GM23248 (cell line): ENCODE measurements at regions not wholly inside any gene's neighbourhood (a gene's known extent, or its start where the extent isn't known, plus 50 kb on each side); places are given as distances from the start of the nearest gene placed in this dataset.

Experiments used
- DNase-seq: peaks from one replicate; pipeline ENCODE4 v3.0.0-alpha.2; 2015
- H2AFZ ChIP-seq: fragments of 200-600 bp; sonication (generic); 2 replicates; pipeline ENCODE4 v1.6.1; 2016; ENCODE audit warnings: antibody characterized with exemption
- H3F3A ChIP-seq: fragments of 200-600 bp; sonication (generic); 2 replicates; pipeline ENCODE4 v1.6.1; 2016; ENCODE audit warnings: mild to moderate bottlenecking, antibody characterized with exemption, mixed run types; ENCODE audit not compliant: insufficient read depth
- H3K27ac ChIP-seq: fragments of 200-600 bp; sonication (generic); 2 replicates; pipeline ENCODE4 v1.5.1; 2016; ENCODE audit warnings: mild to moderate bottlenecking
- H3K27me3 ChIP-seq: fragments of 200-600 bp; sonication (generic); replicated peaks from 2 replicates; pipeline ENCODE4 v1.6.1; 2016; ENCODE audit warnings: mild to moderate bottlenecking; ENCODE audit not compliant: insufficient read depth
- H3K36me3 ChIP-seq: fragments of 200-600 bp; sonication (generic); 2 replicates; pipeline ENCODE4 v1.6.1; 2016; ENCODE audit warnings: low read depth, mild to moderate bottlenecking
- H3K4me1 ChIP-seq: fragments of 200-600 bp; sonication (generic); 2 replicates; pipeline ENCODE4 v1.6.1; 2016; ENCODE audit warnings: mild to moderate bottlenecking; ENCODE audit not compliant: insufficient read depth
- H3K4me2 ChIP-seq: fragments of 200-600 bp; sonication (generic); one replicate; pipeline ENCODE4 v1.6.1; 2016; ENCODE audit warnings: mild to moderate bottlenecking; ENCODE audit not compliant: unreplicated experiment
- H3K4me3 ChIP-seq: fragments of 200-600 bp; sonication (generic); 2 replicates; pipeline ENCODE4 v1.5.1; 2016; ENCODE audit warnings: mild to moderate bottlenecking
- H3K79me2 ChIP-seq: fragments of 200-600 bp; sonication (generic); 2 replicates; pipeline ENCODE4 v1.6.1; 2016; ENCODE audit warnings: mild to moderate bottlenecking; ENCODE audit not compliant: insufficient read depth
- H3K9ac ChIP-seq: fragments of 200-600 bp; sonication (generic); 2 replicates; pipeline ENCODE4 v1.6.1; 2016; ENCODE audit warnings: mild to moderate bottlenecking
- H3K9me2 ChIP-seq: fragments of 200-600 bp; sonication (generic); 2 replicates; pipeline ENCODE4 v1.6.1; 2016; ENCODE audit warnings: mixed run types, mild to moderate bottlenecking, moderate library complexity; ENCODE audit not compliant: insufficient read depth
- H3K9me3 ChIP-seq: fragments of 200-600 bp; sonication (generic); one replicate; pipeline ENCODE4 v1.6.1; 2017; ENCODE audit warnings: low read depth
- H4K20me1 ChIP-seq: fragments of 200-600 bp; sonication (generic); 2 replicates; pipeline ENCODE4 v1.6.0; 2016; ENCODE audit not compliant: insufficient read depth
- EZH2 ChIP-seq: fragments of 200-600 bp; sonication (generic); IDR thresholded peaks from 2 replicates; pipeline ENCODE4 v1.6.1; 2018; ENCODE audit warnings: antibody characterized with exemption, mild to moderate bottlenecking; ENCODE audit not compliant: insufficient read depth, poor library complexity, severe bottlenecking
- EZH2phosphoT487 ChIP-seq: fragments of 200-600 bp; sonication (generic); IDR thresholded peaks from 2 replicates; pipeline ENCODE4 v1.6.1; 2018; ENCODE audit warnings: antibody characterized with exemption, moderate library complexity, mild to moderate bottlenecking, low read depth; ENCODE audit not compliant: insufficient read depth
- WGBS, 2 experiments: methylation state at CpG; one replicate each; pipeline ENCODE4 v1.1.6; 2015 to 2017; ENCODE audit warnings: low lambda C conversion rate in 2 of 2, low coverage in 1 of 2; ENCODE audit errors: missing lambda C conversion rate in 2 of 2; 5-methylcytosine and 5-hydroxymethylcytosine counted together
- in situ Hi-C: fragments of 300-500 bp; cut with MboI; formaldehyde crosslinking; loops from 2 replicates; pipeline ENCODE4 v1.15.0; 2020

GRCh38 chr12:58540480-58541299 is 379.6 kb downstream of the LRIG3 start:
- peak overlapping the region; percentile 43 for H2AFZ ChIP-seq
- H4K20me1 ChIP-seq: no peaks in the 10 kb centered on the region
- TF ChIP-seq EZH2: no peak
- no peaks in the 10 kb centered on the region for H3K9me3 ChIP-seq
- peaks cover 34% of the 10 kb centered on the region for H3K4me1 ChIP-seq
- H3K4me2 ChIP-seq: peak overlapping the region; percentile 54
- no peaks in the 10 kb centered on the region for H3K9me2 ChIP-seq
- no peak overlapping the region for H3K9ac ChIP-seq
- no peaks in the 10 kb centered on the region for H3K79me2 ChIP-seq
- peaks cover 28% of the 10 kb centered on the region for H3F3A ChIP-seq
- peak overlapping the region; percentile 27; the same call in 1 of the 2 replicates for H3K4me3 ChIP-seq
- H3K36me3 ChIP-seq: no peaks in the 10 kb centered on the region
- DNase-seq: peak; percentile 89
- in situ Hi-C loops: loop anchor here (10.0 to 25.0 kb wide), 4 partner anchors 347 to 614 kb away; no protein-coding TSS in a partner anchor
- WGBS, 2 experiments: 12% methylated on average over 8 of the region's 8 CpGs
- peak overlapping the region; percentile 11 for H3K27ac ChIP-seq
- no peaks in the 10 kb centered on the region for H3K27me3 ChIP-seq

GRCh38 chr12:58541300-58541690 is 379.0 kb downstream of the LRIG3 start:
- peaks cover 34% of the 10 kb centered on the region for H3K4me1 ChIP-seq
- DNase-seq: peak; percentile 21
- no peaks in the 10 kb centered on the region for H4K20me1 ChIP-seq
- in situ Hi-C loops: loop anchor here (10.0 to 25.0 kb wide), 4 partner anchors 346 to 614 kb away; no protein-coding TSS in a partner anchor
- H3K9ac ChIP-seq: no peak overlapping the region
- H3K9me2 ChIP-seq: no peaks in the 10 kb centered on the region
- peak overlapping the region; percentile 43 for H2AFZ ChIP-seq
- 18 to 20% methylated on average over 3 of the region's 3 CpGs for WGBS, 2 experiments
- H3K9me3 ChIP-seq: no peaks in the 10 kb centered on the region
- peaks cover 28% of the 10 kb centered on the region for H3F3A ChIP-seq
- H3K4me3 ChIP-seq: peak overlapping the region; percentile 27; the same call in 1 of the 2 replicates
- no peaks in the 10 kb centered on the region for H3K36me3 ChIP-seq
- no peaks in the 10 kb centered on the region for H3K79me2 ChIP-seq
- H3K4me2 ChIP-seq: peak overlapping the region; percentile 54
- H3K27ac ChIP-seq: peak overlapping the region; percentile 11
- no peaks in the 10 kb centered on the region for H3K27me3 ChIP-seq
- TF ChIP-seq EZH2 (no peak), EZH2phosphoT487 (no peak)

GRCh38 chr12:58544281-58544680 is 376.0 kb downstream of the LRIG3 start:
- Histone ChIP-seq H3K27me3 (no peaks in the 10 kb centered on the region), H3K9ac (no peak overlapping the region), H3K79me2 (no peaks in the 10 kb centered on the region), H3F3A (peaks cover 22% of the 10 kb centered on the region), H4K20me1 (no peaks in the 10 kb centered on the region), H3K9me2 (no peaks in the 10 kb centered on the region), H3K4me1 (peaks cover 24% of the 10 kb centered on the region), H3K9me3 (no peaks in the 10 kb centered on the region), H2AFZ (no peak overlapping the region), H3K27ac (no peak overlapping the region), H3K4me3 (no peak overlapping the region), H3K36me3 (no peaks in the 10 kb centered on the region), H3K4me2 (no peak overlapping the region)
- 91 to 100% methylated on average over 1 of the region's 1 CpG for WGBS, 2 experiments
- no peak for TF ChIP-seq EZH2phosphoT487
- no peak for TF ChIP-seq EZH2
- DNase-seq: no peak
- in situ Hi-C loops: loop anchor here (10.0 to 25.0 kb wide), 4 partner anchors 343 to 611 kb away; no protein-coding TSS in a partner anchor

- TF ChIP-seq EZH2 (no peak), EZH2phosphoT487 (no peak)
- Histone ChIP-seq H3K9ac (no peak overlapping the region), H3K4me1 (peaks cover 1% of the 10 kb centered on the region; the same call in 1 of the 2 replicates), H3K9me3 (no peaks in the 10 kb centered on the region), H3K27me3 (no peaks in the 10 kb centered on the region), H4K20me1 (no peaks in the 10 kb centered on the region), H3K4me2 (no peak overlapping the region), H3K27ac (no peak overlapping the region), H3K79me2 (no peaks in the 10 kb centered on the region), H3F3A (no peaks in the 10 kb centered on the region), H3K36me3 (no peaks in the 10 kb centered on the region), H3K9me2 (no peaks in the 10 kb centered on the region), H3K4me3 (no peak overlapping the region), H2AFZ (no peak overlapping the region)
- in situ Hi-C loops: loop anchor here (10.0 to 25.0 kb wide), 4 partner anchors 340 to 608 kb away; no protein-coding TSS in a partner anchor
- DNase-seq: no peak
These were observed 373.1 kb downstream of the LRIG3 start for GRCh38 chr12:58547217-58547616.
